Transverse colon (tissue), 4 donors: ENCODE measurements at regions not wholly inside any gene's neighbourhood (a gene's known extent, or its start where the extent isn't known, plus 50 kb on each side); places are given as distances from the start of the nearest gene placed in this dataset.

Source experiments
- DNase-seq: peaks from one replicate; pipeline ENCODE4 v3.0.0-alpha.2; 2019
- H3K27ac ChIP-seq, 4 donors: fragments of 200-600 bp; sonication (generic); 2 replicates each; pipeline ENCODE4 v1.5.1; 2016 to 2018; ENCODE audit warnings: inconsistent platforms in 4 of 4
- H3K27me3 ChIP-seq: fragments of 200-600 bp; sonication (generic); 2 replicates; pipeline ENCODE4 v1.5.1; 2017; ENCODE audit warnings: inconsistent platforms
- H3K36me3 ChIP-seq, 4 donors: fragments of 200-600 bp; sonication (generic); 2 replicates each; pipeline ENCODE4 v1.5.1; 2017 to 2019; ENCODE audit warnings: inconsistent platforms in 4 of 4
- H3K4me1 ChIP-seq, 4 donors: fragments of 200-600 bp; sonication (generic); 2 replicates each; pipeline ENCODE4 v1.5.1; 2017 to 2020; ENCODE audit warnings: inconsistent platforms in 4 of 4
- H3K4me3 ChIP-seq, 4 donors: fragments of 200-600 bp; sonication (generic); 1 replicate in 1 of 4; 2 replicates in 3 of 4; pipeline versions ENCODE4 v1.5.1 to v1.6.1; 2017 to 2019; ENCODE audit warnings: inconsistent platforms in 4 of 4
- H3K9me3 ChIP-seq, 2 donors: fragments of 200-600 bp; sonication (generic); 2 replicates each; pipeline ENCODE4 v1.5.1; 2017 to 2019; ENCODE audit warnings: inconsistent platforms in 2 of 2
- CTCF ChIP-seq, 5 experiments: fragments of 200-600 bp in 3 of 5; fragments of 450-650 bp in 2 of 5; sonication (generic) in 3 of 5; IDR thresholded peaks; 1 replicate in 2 of 5; 2 replicates in 3 of 5; pipeline ENCODE4 v1.5.1; 2016 to 2017; ENCODE audit warnings: antibody characterized with exemption in 5 of 5, inconsistent platforms in 3 of 5, mild to moderate bottlenecking in 2 of 5, moderate library complexity in 1 of 5
- EP300 ChIP-seq: sonication (generic); formaldehyde crosslinking; IDR thresholded peaks from one replicate; pipeline ENCODE4 v1.6.1; 2017; ENCODE audit warnings: antibody characterized with exemption, low read depth
- POLR2A ChIP-seq: fragments of 450-650 bp; IDR thresholded peaks from one replicate; pipeline ENCODE4 v1.6.1; 2016; ENCODE audit warnings: antibody characterized with exemption, mild to moderate bottlenecking, moderate library complexity
- POLR2AphosphoS5 ChIP-seq, 3 donors: sonication (generic); formaldehyde crosslinking; IDR thresholded peaks; one replicate each; pipeline ENCODE4 v1.6.1; 2016; ENCODE audit warnings: antibody characterized with exemption in 3 of 3
- WGBS, 2 donors: methylation state at CpG; one replicate each; pipeline ENCODE4 v1.1.5; 2018; ENCODE audit warnings: low coverage in 1 of 2; 5-methylcytosine and 5-hydroxymethylcytosine counted together
- in situ Hi-C, 4 donors: fragments of 200-750 bp; cut with MboI; loops; one replicate each; pipeline versions ENCODE4 v1.15.0 to v1.15.1; 2017; ENCODE audit warnings: low sequenced_read_pairs in 3 of 4, low pct_ligation_motif_present in 1 of 4, low pct_unique_long_range_greater_than_20kb in 1 of 4
- intact Hi-C: fragments of 100-400 bp; cut with DNase I; formaldehyde crosslinking; loops from one replicate; pipeline ENCODE4 v1.15.1; 2023; ENCODE audit warnings: low total_unique reads

GRCh38 chr7:94212160-94212559, 182.5 kb upstream of the COL1A2 start:
- H3K36me3 ChIP-seq, result no peaks in the 10 kb centered on the region
- no peak for DNase-seq
- TF ChIP-seq POLR2A (no peak), CTCF (IDR thresholded peaks at IDR 0.05) (no peak), EP300 (no peak), POLR2AphosphoS5 (IDR thresholded peaks at IDR 0.05) (no peak)
- in situ Hi-C loops, result no loop called here
- H3K4me3 ChIP-seq, result no peak overlapping the region
- H3K9me3 ChIP-seq, result no peaks in the 10 kb centered on the region
- H3K27ac ChIP-seq, result no peak overlapping the region
- H3K27me3 ChIP-seq, result no peaks in the 10 kb centered on the region
- WGBS, 2 donors, result 85 to 90% methylated on average over 1 of the region's 1 CpG
- no peaks in the 10 kb centered on the region for H3K4me1 ChIP-seq
- intact Hi-C loops, result no loop called here

DNA sequence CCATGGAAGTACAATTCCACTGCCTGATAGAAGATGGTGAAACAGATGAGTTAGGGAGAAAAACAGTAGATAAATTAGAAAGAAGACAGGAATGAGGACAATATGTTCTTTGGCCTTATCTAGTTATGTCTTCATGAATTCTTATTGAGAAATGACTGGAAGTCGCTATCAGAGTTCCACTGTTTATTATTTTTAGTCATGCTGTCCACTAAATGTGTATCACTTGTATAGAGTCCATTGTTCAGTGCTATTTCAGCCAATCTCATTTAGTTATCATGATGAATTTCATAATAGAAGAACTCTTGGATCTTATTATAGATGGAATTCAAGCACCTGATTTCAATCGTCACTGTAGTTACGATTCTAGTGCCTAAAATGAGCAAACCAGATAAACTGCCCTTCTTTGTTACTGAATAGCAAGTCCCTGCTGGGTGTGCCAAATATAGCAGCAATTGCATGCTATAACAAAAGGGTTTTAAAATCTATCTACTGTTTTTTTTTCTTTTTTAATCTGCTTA, 177.7 kb upstream of the COL1A2 start:
- H3K27me3 ChIP-seq, result no peaks in the 10 kb centered on the region
- no peaks in the 10 kb centered on the region for H3K36me3 ChIP-seq
- WGBS, 2 donors, result 55 to 65% methylated on average over 3 of the region's 3 CpGs
- H3K27ac ChIP-seq, result no peak overlapping the region
- intact Hi-C loops (no loop called here), in situ Hi-C loops (no loop called here)
- H3K4me3 ChIP-seq, result no peak overlapping the region
- H3K9me3 ChIP-seq, result no peaks in the 10 kb centered on the region
- TF ChIP-seq POLR2AphosphoS5 (IDR thresholded peaks at IDR 0.05), result peak in 1 of 3 donors; percentile 37
- no peak for TF ChIP-seq EP300
- no peak for TF ChIP-seq POLR2A
- H3K4me1 ChIP-seq, result no peaks in the 10 kb centered on the region
- DNase-seq, result no peak

DNA sequence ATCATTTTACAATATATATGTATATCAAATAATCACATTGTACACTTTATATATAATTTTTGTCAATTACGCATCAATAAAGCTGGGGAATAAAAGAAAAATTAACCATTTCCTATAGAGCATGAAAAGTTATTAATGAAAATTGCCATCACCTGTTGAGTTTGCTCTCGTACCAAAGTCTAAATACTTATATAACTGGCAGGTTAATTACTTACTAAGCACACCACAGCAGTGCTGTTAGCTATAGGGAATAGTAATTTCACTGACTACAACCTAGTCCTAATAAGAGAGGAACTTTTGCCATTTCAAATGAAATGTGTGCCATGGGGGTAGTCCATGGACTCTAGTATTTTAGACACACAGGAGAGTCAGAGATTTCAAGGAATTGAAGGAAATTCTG, 176.9 kb upstream of the COL1A2 start:
- 58 to 74% methylated on average over 2 of the region's 2 CpGs for WGBS, 2 donors
- Histone ChIP-seq H3K27me3 (no peaks in the 10 kb centered on the region), H3K4me1 (no peaks in the 10 kb centered on the region), H3K36me3 (no peaks in the 10 kb centered on the region), H3K4me3 (no peak overlapping the region), H3K27ac (no peak overlapping the region), H3K9me3 (no peaks in the 10 kb centered on the region)
- in situ Hi-C loops, result no loop called here
- DNase-seq, result no peak
- intact Hi-C loops, result no loop called here
- TF ChIP-seq POLR2A (no peak), CTCF (IDR thresholded peaks at IDR 0.05) (no peak), EP300 (no peak), POLR2AphosphoS5 (IDR thresholded peaks at IDR 0.05) (no peak)

GRCh38 chr7:94222516-94222915, 172.2 kb upstream of the COL1A2 start:
- 78 to 87% methylated on average over 2 of the region's 2 CpGs for WGBS, 2 donors
- in situ Hi-C loops, result no loop called here
- Histone ChIP-seq H3K36me3 (no peaks in the 10 kb centered on the region), H3K27ac (no peak overlapping the region), H3K9me3 (no peaks in the 10 kb centered on the region), H3K27me3 (no peaks in the 10 kb centered on the region), H3K4me1 (no peaks in the 10 kb centered on the region), H3K4me3 (no peak overlapping the region)
- intact Hi-C loops, result no loop called here
- TF ChIP-seq POLR2A (no peak), CTCF (IDR thresholded peaks at IDR 0.05) (no peak), POLR2AphosphoS5 (IDR thresholded peaks at IDR 0.05) (no peak), EP300 (no peak)
- no peak for DNase-seq
